ENCODE measurements at regions not wholly inside any gene's neighbourhood (a gene's known extent, or its start where the extent isn't known, plus 50 kb on each side); places are given as distances from the start of the nearest gene placed in this dataset.
"Not testable (repeated sequence)": the region's sequence is repeated elsewhere in the genome, so short reads cannot be mapped to it uniquely, and the experiment has no call there.

DNA sequence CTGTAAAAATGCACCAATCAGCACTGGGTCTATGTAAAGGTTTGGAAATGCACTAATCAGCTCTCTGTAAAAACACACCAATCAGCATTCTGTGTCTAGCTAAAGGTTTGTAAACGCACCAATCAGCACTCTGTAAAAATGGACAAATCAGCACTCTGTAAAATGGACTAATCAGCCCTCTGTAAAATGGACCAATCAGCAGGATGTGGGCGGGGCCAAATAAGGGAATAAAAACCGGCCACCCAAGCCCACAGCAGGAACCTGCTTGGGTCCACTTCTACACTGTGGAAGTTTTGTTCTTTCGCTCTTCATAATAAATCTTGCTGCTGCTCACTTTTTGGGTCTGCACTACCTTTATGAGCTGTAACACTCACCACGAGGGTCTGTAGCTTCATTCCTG lies 101.0 kb downstream of the SMC2 start:
- not testable (repeated sequence) for DNase-seq

DNA sequence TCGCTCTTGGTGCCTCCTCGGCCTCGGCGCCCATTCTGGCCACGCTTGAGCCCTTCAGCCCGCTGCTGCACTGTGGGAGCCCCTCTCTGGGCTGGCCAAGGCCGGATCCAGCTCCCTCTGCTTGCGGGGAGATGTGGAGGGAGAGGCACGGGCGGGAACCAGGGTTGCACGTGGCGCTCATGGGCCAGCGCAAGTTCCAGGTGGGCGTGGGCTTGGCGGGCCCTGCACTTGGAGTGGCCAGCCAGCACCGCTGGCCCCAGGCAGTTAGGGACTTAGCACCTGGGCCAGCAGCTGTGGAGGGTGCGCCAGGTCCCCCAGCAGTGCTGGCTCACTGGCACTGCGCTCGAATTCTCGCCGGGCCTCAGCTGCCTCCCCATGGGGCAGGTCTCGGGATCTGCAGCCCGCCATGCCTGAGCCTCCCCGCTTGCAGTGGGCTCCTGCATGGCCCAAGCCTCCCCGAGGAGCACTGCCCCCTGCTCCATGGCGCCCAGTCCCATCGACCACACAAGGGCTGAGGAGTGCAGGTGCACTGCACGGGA lies 106.4 kb downstream of the SMC2 start:
- Histone ChIP-seq H3K9me3 (no peaks in the 10 kb centered on the region), H3K4me3 (no peak overlapping the region), H3K4me1 (no peaks in the 10 kb centered on the region), H3K36me3 (no peaks in the 10 kb centered on the region), H3K27me3 (no peaks in the 10 kb centered on the region), H3K27ac (no peak overlapping the region)
- DNase-seq (peak in 1 of 2 donors; percentile 69), ATAC-seq (ENCODE audit: low FRiP score in 2 of 2) (no peak)
- TF ChIP-seq, protein P1, sequence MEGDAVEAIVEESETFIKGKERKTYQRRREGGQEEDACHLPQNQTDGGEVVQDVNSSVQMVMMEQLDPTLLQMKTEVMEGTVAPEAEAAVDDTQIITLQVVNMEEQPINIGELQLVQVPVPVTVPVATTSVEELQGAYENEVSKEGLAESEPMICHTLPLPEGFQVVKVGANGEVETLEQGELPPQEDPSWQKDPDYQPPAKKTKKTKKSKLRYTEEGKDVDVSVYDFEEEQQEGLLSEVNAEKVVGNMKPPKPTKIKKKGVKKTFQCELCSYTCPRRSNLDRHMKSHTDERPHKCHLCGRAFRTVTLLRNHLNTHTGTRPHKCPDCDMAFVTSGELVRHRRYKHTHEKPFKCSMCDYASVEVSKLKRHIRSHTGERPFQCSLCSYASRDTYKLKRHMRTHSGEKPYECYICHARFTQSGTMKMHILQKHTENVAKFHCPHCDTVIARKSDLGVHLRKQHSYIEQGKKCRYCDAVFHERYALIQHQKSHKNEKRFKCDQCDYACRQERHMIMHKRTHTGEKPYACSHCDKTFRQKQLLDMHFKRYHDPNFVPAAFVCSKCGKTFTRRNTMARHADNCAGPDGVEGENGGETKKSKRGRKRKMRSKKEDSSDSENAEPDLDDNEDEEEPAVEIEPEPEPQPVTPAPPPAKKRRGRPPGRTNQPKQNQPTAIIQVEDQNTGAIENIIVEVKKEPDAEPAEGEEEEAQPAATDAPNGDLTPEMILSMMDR (IDR thresholded peaks at IDR 0.05), result no peak
- no peak for TF ChIP-seq POLR2A (IDR thresholded peaks at IDR 0.05)
- TF ChIP-seq EP300 (IDR thresholded peaks at IDR 0.05), result no peak
- TF ChIP-seq POLR2AphosphoS5 (IDR thresholded peaks at IDR 0.05), result no peak
- WGBS, 2 donors, result 86 to 96% methylated on average over 13 to 19 of the region's 28 CpGs

More for the DNA sequence above, 101.0 kb downstream of the SMC2 start:
- not testable (repeated sequence) for H3K4me1 ChIP-seq; H3K27ac ChIP-seq; H3K27me3 ChIP-seq; H3K9me3 ChIP-seq; H3K36me3 ChIP-seq; ATAC-seq (ENCODE audit: low FRiP score in 2 of 2); H3K4me3 ChIP-seq
- 83 to 86% methylated on average over 5 of the region's 5 CpGs for WGBS, 2 donors

DNA sequence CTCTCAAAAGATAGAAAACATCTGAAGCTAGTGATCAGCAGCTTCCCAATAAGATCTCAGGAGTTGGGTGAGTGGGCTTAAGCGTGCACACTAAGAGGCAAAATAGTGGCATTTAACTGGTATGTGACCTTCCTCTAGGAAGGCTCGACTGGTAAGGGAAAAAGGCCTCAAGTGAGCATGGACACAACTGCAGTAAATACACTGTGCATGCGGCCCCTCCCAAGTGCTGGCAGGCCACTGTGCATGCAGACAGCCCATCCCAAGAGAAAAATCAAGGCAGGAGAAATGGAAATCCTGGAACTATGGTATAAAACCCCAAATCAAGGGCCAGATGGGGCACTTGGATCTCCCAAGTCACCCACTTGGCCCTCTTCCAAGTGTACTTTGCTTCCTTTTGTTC lies 112.7 kb downstream of the SMC2 start:
- H3K27me3 ChIP-seq, result no peaks in the 10 kb centered on the region
- TF ChIP-seq EP300 (IDR thresholded peaks at IDR 0.05) (no peak), POLR2A (IDR thresholded peaks at IDR 0.05) (no peak), POLR2AphosphoS5 (IDR thresholded peaks at IDR 0.05) (no peak)
- TF ChIP-seq, protein P1 (IDR thresholded peaks at IDR 0.05), result no peak
- no peak overlapping the region for H3K27ac ChIP-seq
- H3K9me3 ChIP-seq, result no peaks in the 10 kb centered on the region
- no peaks in the 10 kb centered on the region for H3K36me3 ChIP-seq
- 79 to 81% methylated on average over 3 of the region's 3 CpGs for WGBS, 2 donors
- ATAC-seq (ENCODE audit: low FRiP score in 2 of 2) (no peak), DNase-seq (no peak)
- no peaks in the 10 kb centered on the region for H3K4me1 ChIP-seq
- H3K4me3 ChIP-seq, result no peak overlapping the region

DNA sequence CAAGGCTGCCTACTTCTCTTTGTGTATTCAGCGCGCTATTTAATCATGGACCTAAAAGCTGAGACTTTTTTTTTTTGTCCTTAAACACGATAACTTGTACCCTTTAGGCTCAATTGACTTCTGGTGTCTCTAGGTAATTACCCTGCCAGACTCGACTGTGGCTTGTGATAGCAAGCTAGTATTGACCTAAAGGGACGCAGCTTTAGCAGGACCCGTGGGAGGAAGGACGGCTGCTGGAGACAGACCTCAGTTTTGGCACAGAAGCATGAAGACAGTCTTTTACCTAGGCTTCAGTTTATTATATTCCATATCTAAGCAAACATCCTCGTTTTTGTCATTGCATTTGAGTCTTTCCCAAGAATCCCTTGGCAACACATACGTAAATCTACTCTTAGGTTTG lies 115.3 kb downstream of the SMC2 start:
- Histone ChIP-seq H3K4me1 (no peaks in the 10 kb centered on the region), H3K27me3 (no peaks in the 10 kb centered on the region), H3K4me3 (no peak overlapping the region), H3K36me3 (no peaks in the 10 kb centered on the region), H3K27ac (no peak overlapping the region), H3K9me3 (no peaks in the 10 kb centered on the region)
- WGBS, 2 donors, result 82 to 86% methylated on average over 9 of the region's 9 CpGs
- TF ChIP-seq POLR2A (IDR thresholded peaks at IDR 0.05) (no peak), EP300 (IDR thresholded peaks at IDR 0.05) (no peak), POLR2AphosphoS5 (IDR thresholded peaks at IDR 0.05) (no peak)
- TF ChIP-seq, protein P1 (IDR thresholded peaks at IDR 0.05), result no peak
- DNase-seq (no peak), ATAC-seq (ENCODE audit: low FRiP score in 2 of 2) (no peak)

DNA sequence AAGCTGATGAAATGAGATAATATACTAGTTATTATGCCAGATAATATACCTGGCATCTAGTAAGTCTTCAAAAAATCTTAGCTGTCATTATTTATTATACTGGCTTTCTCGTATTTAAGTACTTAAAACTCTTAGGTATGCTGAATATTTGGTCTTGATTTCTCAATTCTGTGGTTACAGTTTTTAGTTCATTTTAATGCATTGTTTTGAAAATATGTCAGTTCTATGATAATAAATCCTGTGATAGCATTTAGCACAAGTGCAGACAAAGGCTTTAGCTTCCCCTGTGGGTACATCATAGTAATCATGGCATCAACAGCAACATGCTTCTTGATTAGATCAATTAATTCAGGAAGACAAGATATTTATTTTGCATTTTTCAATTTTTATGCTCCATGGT lies 133.0 kb downstream of the SMC2 start:
- no peak overlapping the region for H3K4me3 ChIP-seq
- TF ChIP-seq, protein P1 (IDR thresholded peaks at IDR 0.05), result no peak
- no peak for TF ChIP-seq POLR2AphosphoS5 (IDR thresholded peaks at IDR 0.05)
- no peak for TF ChIP-seq POLR2A (IDR thresholded peaks at IDR 0.05)
- TF ChIP-seq EP300 (IDR thresholded peaks at IDR 0.05), result no peak
- H3K4me1 ChIP-seq, result no peaks in the 10 kb centered on the region
- no peak for DNase-seq
- no peaks in the 10 kb centered on the region for H3K36me3 ChIP-seq
- 50 to 71% methylated on average over 1 of the region's 1 CpG for WGBS, 2 donors
- no peaks in the 10 kb centered on the region for H3K9me3 ChIP-seq
- H3K27me3 ChIP-seq, result no peaks in the 10 kb centered on the region
- no peak for ATAC-seq (ENCODE audit: low FRiP score in 2 of 2)
- no peak overlapping the region for H3K27ac ChIP-seq

All from upper lobe of left lung (tissue), 6 donors.